GM21526 (cell line): ENCODE measurements at regions not wholly inside any gene's neighbourhood (a gene's known extent, or its start where the extent isn't known, plus 50 kb on each side); places are given as distances from the start of the nearest gene placed in this dataset.
"Not testable (repeated sequence)": the region's sequence is repeated elsewhere in the genome, so short reads cannot be mapped to it uniquely, and the experiment has no call there.

ENCODE experiments used
- ATAC-seq: cut with Tn5 transposase; IDR thresholded peaks from one replicate; pipeline ENCODE4 v1.9.1; 2021; ENCODE audit warnings: moderate library complexity; ENCODE audit not compliant: unreplicated experiment, low FRiP score

GRCh38 chr6:17013701-17014100 is 88.1 kb upstream of the STMND1 start:
- no peak for ATAC-seq

GRCh38 chr6:17012421-17013225 is 89.2 kb upstream of the STMND1 start:
- no peak for ATAC-seq

- ATAC-seq: no peak
These were observed 89.9 kb upstream of the STMND1 start for GRCh38 chr6:17011985-17012384.

- ATAC-seq: no peak
These were observed 94.1 kb upstream of the STMND1 start for GRCh38 chr6:17007749-17008148.

- ATAC-seq: no peak
These were observed 95.3 kb upstream of the STMND1 start for GRCh38 chr6:17006543-17006942.

GRCh38 chr6:17004269-17004668 is 97.6 kb upstream of the STMND1 start:
- no peak for ATAC-seq

- ATAC-seq: no peak
These were observed 99.7 kb upstream of the STMND1 start for GRCh38 chr6:17002123-17002522.

- no peak for ATAC-seq
These were observed 100.7 kb upstream of the STMND1 start for GRCh38 chr6:17001188-17001587.

GRCh38 chr6:16999491-17000436 is 102.1 kb upstream of the STMND1 start:
- no peak for ATAC-seq

- ATAC-seq: no peak
These were observed 103.4 kb upstream of the STMND1 start for GRCh38 chr6:16998461-16998860.

- ATAC-seq: no peak
These were observed 106.2 kb upstream of the STMND1 start for GRCh38 chr6:16995511-16996250.

- ATAC-seq: no peak
These were observed 108.5 kb upstream of the STMND1 start for GRCh38 chr6:16993396-16993795.

GRCh38 chr6:16991981-16992629 is 109.7 kb upstream of the STMND1 start:
- ATAC-seq: no peak

GRCh38 chr6:16989976-16990375 is 111.9 kb upstream of the STMND1 start:
- not testable (repeated sequence) for ATAC-seq

GRCh38 chr6:16989382-16989781 is 112.5 kb upstream of the STMND1 start:
- ATAC-seq: no peak

- ATAC-seq: no peak
These were observed 113.9 kb upstream of the STMND1 start for GRCh38 chr6:16987996-16988395.

GRCh38 chr6:16985513-16986284 is 116.2 kb upstream of the STMND1 start:
- no peak for ATAC-seq

GRCh38 chr6:16982807-16983206 is 119.0 kb upstream of the STMND1 start:
- ATAC-seq: peak; percentile 74

GRCh38 chr6:16979677-16980370 is 122.0 kb upstream of the STMND1 start:
- no peak for ATAC-seq
